Brain microvascular endothelial cell (primary cell): ENCODE measurements at regions not wholly inside any gene's neighbourhood (a gene's known extent, or its start where the extent isn't known, plus 50 kb on each side); places are given as distances from the start of the nearest gene placed in this dataset.

ENCODE experiments used
- DNase-seq: peaks from one replicate; pipeline ENCODE4 v3.0.0-alpha.2; 2020
- H3K27ac ChIP-seq: fragments of 250-450 bp; sonication (Bioruptor Pico); 2 replicates; pipeline ENCODE4 v1.5.1; 2020; ENCODE audit warnings: mild to moderate bottlenecking, moderate library complexity
- H3K27me3 ChIP-seq: fragments of 250-450 bp; sonication (Bioruptor Pico); replicated peaks from 2 replicates; pipeline ENCODE4 v1.5.1; 2020; ENCODE audit warnings: mild to moderate bottlenecking
- H3K36me3 ChIP-seq: fragments of 250-450 bp; sonication (Bioruptor Pico); replicated peaks from 2 replicates; pipeline ENCODE4 v1.5.1; 2020; ENCODE audit warnings: mild to moderate bottlenecking
- H3K4me3 ChIP-seq: 2 replicates; pipeline ENCODE4 v1.5.1; 2011; ENCODE audit warnings: low read depth, mild to moderate bottlenecking, control low read depth, low read length, moderate library complexity
- in situ Hi-C: cut with HindIII; loops from 2 replicates; pipeline ENCODE4 v1.10.0; 2017; ENCODE audit warnings: low sequenced_read_pairs, low pct_ligation_motif_present
- TF ChIP-seq, protein P1 (sequence below): IDR thresholded peaks from 2 replicates; pipeline ENCODE4 v1.5.1; 2011; ENCODE audit warnings: low read depth, mild to moderate bottlenecking, moderate library complexity, low read length, control low read depth, inconsistent platforms; ENCODE audit errors: missing control alignments

DNA sequence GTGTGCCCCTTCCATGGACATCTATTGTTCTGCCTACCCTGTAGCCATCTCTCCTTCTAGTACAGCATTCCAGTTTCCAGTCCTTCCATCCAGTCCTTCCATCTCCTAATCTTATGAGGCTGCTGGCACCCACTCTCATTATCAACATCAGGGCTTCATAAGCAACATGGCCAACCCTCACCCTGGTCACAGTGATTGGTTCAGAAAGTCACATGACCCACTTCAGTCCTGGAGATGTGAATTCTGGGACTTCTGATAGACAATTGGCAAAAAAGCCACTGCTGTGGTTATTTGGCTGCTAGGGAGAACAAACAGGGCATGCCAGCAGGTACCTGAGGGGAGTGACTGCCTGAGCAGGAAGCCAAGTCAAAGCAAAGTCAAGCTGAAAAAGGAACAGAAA lies 164.7 kb upstream of the C16orf82 start:
- H3K27me3 ChIP-seq: no peaks in the 10 kb centered on the region
- in situ Hi-C loops: no loop called here
- DNase-seq: no peak
- TF ChIP-seq, protein P1, sequence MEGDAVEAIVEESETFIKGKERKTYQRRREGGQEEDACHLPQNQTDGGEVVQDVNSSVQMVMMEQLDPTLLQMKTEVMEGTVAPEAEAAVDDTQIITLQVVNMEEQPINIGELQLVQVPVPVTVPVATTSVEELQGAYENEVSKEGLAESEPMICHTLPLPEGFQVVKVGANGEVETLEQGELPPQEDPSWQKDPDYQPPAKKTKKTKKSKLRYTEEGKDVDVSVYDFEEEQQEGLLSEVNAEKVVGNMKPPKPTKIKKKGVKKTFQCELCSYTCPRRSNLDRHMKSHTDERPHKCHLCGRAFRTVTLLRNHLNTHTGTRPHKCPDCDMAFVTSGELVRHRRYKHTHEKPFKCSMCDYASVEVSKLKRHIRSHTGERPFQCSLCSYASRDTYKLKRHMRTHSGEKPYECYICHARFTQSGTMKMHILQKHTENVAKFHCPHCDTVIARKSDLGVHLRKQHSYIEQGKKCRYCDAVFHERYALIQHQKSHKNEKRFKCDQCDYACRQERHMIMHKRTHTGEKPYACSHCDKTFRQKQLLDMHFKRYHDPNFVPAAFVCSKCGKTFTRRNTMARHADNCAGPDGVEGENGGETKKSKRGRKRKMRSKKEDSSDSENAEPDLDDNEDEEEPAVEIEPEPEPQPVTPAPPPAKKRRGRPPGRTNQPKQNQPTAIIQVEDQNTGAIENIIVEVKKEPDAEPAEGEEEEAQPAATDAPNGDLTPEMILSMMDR: no peak
- H3K36me3 ChIP-seq: no peaks in the 10 kb centered on the region
- H3K4me3 ChIP-seq: no peak overlapping the region
- H3K27ac ChIP-seq: no peak overlapping the region

DNA sequence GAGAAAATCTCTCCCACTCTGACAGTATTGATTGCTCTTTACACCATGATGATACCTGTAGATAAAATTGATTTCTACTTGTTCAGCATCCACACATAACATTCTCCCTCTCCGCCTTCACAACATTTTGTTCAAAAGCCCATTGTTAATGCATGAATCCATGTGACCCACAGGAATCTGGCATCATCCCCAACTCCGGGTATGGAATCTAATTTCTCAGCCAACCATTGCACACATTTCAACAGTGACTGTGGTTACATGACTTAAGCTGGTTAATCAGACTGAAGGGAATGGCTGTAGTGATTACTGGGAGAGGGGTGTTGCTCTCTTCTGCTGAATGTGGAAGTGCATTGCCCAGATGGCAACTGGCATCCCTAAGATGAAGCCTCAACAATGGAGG lies 161.4 kb upstream of the C16orf82 start:
- no peaks in the 10 kb centered on the region for H3K27me3 ChIP-seq
- in situ Hi-C loops: no loop called here
- H3K4me3 ChIP-seq: no peak overlapping the region
- H3K27ac ChIP-seq: no peak overlapping the region
- no peak for DNase-seq
- TF ChIP-seq, protein P1: no peak
- no peaks in the 10 kb centered on the region for H3K36me3 ChIP-seq

DNA sequence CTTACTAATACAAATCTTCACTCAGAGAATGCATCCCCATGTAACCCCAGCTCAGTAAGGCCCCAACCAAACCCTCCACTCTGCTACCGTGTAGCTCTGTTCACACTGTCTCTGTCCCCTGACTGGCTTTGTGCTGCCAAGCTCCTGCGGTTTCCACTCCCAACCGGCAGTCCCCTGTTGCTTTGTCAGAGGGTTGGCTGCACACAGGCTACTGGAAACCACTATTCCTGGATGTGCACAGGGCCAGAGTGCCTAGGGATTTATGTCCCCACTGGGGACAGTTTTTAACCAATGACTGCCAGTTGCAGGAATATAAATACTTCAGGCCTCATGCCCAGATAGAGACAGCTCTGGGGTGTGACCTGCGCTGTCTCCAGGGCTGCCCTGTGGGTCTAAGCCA lies 157.1 kb upstream of the C16orf82 start:
- H3K27me3 ChIP-seq: no peaks in the 10 kb centered on the region
- H3K4me3 ChIP-seq: no peak overlapping the region
- H3K27ac ChIP-seq: no peak overlapping the region
- H3K36me3 ChIP-seq: no peaks in the 10 kb centered on the region
- no peak for DNase-seq
- TF ChIP-seq, protein P1: no peak
- in situ Hi-C loops: no loop called here

DNA sequence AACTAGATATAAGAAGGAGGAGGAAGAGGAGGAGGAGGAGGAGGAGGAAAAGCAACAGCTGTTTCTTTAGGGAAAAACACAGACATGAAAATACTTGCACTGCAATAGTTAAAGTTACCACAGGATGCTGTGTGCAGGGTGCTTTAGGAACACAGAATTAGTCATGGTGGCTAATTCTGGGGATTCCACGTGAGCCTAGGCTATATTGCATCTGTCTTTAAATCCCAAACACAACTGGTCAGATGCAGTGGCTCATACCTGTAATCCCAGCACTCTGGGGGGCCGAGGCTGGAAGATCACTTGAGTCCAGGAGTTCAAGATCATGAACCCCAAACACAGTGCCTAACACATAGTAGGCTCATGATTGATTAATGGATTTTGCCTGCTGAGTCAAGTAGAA lies 155.3 kb upstream of the C16orf82 start:
- Histone ChIP-seq H3K27me3 (no peaks in the 10 kb centered on the region), H3K27ac (no peak overlapping the region), H3K36me3 (no peaks in the 10 kb centered on the region), H3K4me3 (no peak overlapping the region)
- TF ChIP-seq, protein P1: no peak
- no peak for DNase-seq
- in situ Hi-C loops: no loop called here

DNA sequence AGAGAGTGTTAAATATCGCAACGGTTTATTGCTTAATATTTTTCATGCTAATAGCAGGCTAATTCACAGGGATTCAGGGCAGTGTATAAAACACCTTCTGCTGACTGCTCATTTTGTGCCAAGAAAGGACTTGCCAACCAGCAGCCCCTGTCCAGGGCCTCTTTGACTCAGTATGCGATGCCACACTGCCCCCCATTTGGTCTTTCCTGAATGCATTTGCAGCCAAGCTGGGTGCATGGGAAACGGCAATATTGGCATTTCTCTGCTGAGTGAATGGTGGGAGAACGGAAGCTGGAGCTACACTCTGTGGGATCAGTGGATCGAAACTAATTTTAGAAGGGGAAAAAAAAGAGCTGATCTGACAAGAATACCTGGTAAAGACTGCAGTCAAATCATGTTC lies 152.9 kb upstream of the C16orf82 start:
- DNase-seq: no peak
- TF ChIP-seq, protein P1: no peak
- no peak overlapping the region for H3K4me3 ChIP-seq
- in situ Hi-C loops: no loop called here
- H3K36me3 ChIP-seq: no peaks in the 10 kb centered on the region
- no peaks in the 10 kb centered on the region for H3K27me3 ChIP-seq
- H3K27ac ChIP-seq: no peak overlapping the region

DNA sequence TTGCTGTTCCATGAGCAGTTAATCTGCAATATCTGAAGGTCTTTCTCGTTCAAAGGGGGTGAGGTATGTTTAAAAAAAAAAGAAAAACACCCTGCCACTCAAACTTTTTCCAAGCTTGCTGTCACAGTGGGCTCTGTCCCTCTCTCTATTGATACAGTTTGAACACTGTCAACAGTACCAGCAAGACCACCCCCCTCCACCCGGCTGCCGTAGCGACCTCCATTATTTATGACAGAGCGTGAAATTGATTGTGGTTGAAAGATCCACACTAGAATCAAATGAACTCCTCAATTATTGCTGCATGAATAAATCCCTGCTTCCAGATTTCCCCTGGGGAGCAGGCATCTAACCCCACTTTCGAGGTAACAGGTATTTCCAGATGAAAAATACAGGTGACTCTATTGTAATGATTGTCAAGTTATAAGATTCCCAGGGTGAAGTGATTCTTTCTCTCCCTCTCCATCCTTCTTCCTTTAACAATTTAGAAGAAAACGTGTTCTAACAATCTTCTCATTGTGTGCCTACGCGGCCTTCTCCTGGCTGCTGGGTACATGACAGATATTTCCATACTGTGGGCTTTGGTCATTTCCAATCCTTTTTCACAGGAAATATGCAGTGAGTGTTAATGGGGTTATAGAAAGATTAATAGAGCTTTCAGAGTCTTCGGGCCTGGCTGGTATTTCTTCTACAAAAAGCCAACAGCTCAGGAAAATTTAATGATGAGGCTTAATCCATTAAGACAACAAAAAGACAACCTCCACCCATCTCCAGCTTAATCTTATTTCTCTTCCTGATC lies 135.7 kb upstream of the C16orf82 start:
- Histone ChIP-seq H3K27ac (no peak overlapping the region), H3K36me3 (no peaks in the 10 kb centered on the region), H3K4me3 (no peak overlapping the region), H3K27me3 (no peaks in the 10 kb centered on the region)
- in situ Hi-C loops: no loop called here
- TF ChIP-seq, protein P1: no peak
- DNase-seq: no peak
